HG02870 (cell line): ENCODE measurements at regions not wholly inside any gene's neighbourhood (a gene's known extent, or its start where the extent isn't known, plus 50 kb on each side); places are given as distances from the start of the nearest gene placed in this dataset.

Experiments
- ATAC-seq: cut with Tn5 transposase; IDR thresholded peaks from one replicate; pipeline ENCODE4 v1.9.1; 2021; ENCODE audit warnings: mild to moderate bottlenecking, moderate library complexity; ENCODE audit not compliant: unreplicated experiment

- no peak for ATAC-seq
These were observed 920.0 kb downstream of the UQCRFS1 start for GRCh38 chr19:28292822-28293500.

GRCh38 chr19:28291874-28292273 lies 921.1 kb downstream of the UQCRFS1 start:
- ATAC-seq, result no peak

- no peak for ATAC-seq
These were observed 921.8 kb downstream of the UQCRFS1 start for GRCh38 chr19:28290963-28291657.

- no peak for ATAC-seq
These were observed 923.5 kb downstream of the UQCRFS1 start for GRCh38 chr19:28289295-28290063.

GRCh38 chr19:28288572-28289264 lies 924.2 kb downstream of the UQCRFS1 start:
- ATAC-seq, result no peak

DNA sequence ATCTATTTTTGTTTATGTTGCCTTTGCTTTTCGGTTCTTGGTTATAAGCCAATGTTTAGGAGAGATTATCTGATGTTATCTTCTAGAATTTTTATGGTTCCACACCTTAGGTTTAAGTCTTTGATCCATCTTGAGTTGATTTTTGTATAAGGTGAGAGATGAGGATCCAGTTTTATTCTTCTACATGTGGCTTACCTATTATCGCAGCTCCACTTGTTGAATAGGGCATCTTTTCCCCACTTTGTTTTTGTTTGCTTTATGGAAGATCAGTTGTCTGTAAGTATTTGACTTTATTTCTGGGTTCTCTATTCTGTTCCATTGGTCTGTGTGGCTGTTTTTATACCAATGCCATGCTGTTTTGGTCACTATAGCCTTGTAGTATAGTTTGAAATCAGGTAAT lies 927.0 kb downstream of the UQCRFS1 start:
- ATAC-seq, result no peak

GRCh38 chr19:28285078-28285477 lies 927.9 kb downstream of the UQCRFS1 start:
- ATAC-seq, result no peak

DNA sequence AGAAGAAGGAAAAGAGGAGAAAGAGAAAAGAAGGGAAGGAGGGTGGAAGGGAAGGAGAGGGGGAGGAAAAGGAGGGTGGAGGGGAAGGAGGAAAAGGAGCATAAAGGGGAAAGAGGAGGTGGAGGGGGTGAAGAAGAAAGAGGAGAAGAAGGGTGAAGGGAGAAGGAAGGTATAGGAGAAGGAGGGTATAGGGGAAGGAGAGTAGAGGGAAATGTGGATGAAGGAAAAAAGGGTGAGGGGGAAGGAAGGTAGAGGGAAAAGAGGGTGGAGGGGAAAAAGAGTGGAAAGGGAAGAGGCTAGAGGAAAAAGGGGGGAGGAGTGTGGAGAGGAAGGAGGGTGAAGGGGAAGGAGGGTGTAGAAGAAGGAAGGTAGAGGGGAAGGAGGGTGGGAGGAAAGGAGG lies 928.6 kb downstream of the UQCRFS1 start:
- no peak for ATAC-seq

DNA sequence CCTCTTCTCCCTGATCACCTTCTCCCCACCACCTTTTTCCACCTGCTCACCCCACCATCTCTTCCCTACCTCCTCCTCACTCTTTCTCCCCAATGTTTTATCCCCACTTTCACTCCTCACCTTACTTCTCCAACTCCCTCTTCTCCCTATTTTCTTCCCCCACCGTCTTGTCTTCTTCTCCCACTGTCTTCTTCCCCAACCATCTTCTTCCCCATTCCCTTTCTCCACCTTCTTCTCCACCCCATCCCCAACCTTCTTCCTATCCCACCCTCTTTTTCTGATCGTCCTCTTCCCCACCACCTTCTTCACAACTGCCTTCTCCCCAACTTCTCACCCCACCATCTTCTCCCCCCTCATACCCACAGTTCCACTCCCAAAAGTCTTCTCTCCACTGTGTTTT lies 929.4 kb downstream of the UQCRFS1 start:
- ATAC-seq, result no peak

DNA sequence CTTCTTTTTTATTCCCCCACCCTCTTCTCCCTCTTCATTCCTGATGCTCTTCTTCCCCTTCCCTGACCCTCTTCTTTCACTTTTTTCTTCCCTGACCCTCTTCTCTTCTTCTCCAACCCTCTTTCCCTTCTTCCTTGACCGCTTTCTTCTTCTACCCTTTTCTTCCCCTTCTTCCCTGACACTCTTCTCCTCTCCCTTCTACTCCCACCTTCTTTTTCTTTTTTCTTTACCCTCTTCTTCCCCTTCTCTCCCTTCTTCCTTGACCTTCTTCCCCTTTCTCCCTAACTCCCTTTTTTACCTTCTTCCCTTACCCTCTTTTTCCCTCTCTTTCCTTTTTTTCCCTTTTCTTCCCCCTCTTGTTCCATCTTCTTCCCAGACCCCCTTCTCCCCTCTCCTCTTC lies 931.3 kb downstream of the UQCRFS1 start:
- no peak for ATAC-seq

- no peak for ATAC-seq
These were observed 948.4 kb downstream of the UQCRFS1 start for GRCh38 chr19:28264556-28264955.

GRCh38 chr19:28258829-28259228 lies 954.1 kb downstream of the UQCRFS1 start:
- no peak for ATAC-seq

- ATAC-seq, result no peak
These were observed 955.6 kb downstream of the UQCRFS1 start for GRCh38 chr19:28257396-28257795.

- ATAC-seq, result no peak
These were observed 965.7 kb downstream of the UQCRFS1 start for GRCh38 chr19:28247243-28247642.

GRCh38 chr19:28245937-28246336 lies 967.0 kb downstream of the UQCRFS1 start:
- ATAC-seq, result no peak

- ATAC-seq, result no peak
These were observed 968.0 kb downstream of the UQCRFS1 start for GRCh38 chr19:28244966-28245365.

DNA sequence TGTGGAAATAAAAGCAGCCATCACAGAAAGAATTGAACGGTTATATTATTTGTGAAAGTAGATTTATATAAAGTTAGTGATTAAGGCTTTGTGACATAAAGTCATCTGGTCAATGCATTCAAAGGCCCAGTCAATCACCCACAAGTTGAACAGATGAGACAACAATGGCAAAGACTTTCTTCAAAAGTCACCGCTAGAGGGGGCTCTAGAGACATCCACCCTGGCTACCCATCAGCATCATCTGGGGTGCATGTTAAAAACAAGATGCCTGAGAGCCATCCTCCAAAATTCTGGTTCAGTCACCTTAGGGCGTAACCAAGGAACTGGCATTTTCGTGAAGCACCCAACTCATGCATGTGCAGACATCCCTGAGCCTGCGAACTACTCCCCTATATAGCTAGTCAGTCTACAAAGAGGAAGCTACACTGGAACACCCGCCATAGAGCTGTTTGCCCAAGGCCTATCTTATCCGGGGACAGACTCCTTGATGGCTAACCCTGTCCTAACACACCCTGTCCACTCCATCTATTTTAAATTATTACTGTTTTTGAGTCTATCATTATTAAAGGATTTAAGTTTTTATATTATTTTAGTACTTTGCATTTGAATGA lies 970.5 kb downstream of the UQCRFS1 start:
- ATAC-seq, result no peak

DNA sequence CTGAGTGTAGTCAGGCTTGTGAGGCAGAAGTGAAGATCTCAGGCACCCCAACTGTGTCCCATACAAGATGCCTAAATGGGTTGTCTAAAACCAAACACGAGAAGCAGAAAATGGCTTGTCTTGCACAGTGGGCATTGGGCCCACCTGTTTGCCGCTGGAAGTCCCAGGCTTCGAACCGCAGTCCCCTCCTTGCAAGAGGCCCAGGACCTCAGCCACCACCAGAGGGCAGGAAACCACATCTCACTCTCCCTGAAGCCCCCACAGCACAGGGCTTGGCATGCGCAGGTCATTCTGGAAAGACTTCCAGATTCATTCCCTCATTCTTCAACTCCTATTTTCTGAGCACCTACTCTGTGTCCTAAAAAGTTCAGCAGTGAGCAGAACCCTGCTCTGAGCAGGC lies 973.7 kb downstream of the UQCRFS1 start:
- ATAC-seq, result no peak

- no peak for ATAC-seq
These were observed 974.6 kb downstream of the UQCRFS1 start for GRCh38 chr19:28238270-28238820.

DNA sequence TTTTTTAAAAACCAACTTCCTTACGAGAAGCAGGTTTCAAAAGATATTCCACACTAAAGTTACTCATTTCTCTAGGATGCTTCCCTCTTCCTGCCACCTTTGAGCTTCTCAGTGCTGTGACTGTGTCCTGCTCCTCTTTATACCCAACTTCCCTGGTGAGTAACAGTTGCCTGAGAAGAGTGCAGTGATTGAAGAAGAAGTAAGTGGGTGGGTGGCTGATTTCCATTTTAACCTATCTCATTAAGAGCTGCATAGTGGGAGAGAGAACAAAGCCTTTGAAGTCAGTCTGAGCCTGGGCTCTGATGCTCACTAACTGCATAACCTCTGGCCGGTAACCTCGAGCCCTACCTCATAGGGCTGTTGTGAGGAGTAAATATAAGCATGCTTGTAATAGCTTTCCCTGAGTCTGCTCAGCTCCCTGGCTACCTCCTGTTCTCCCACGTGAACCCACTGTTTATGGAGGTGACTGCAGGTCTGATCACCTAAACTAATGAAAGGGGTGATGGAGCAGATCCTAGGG lies 977.3 kb downstream of the UQCRFS1 start:
- ATAC-seq, result no peak
